ENCODE measurements at regions not wholly inside any gene's neighbourhood (a gene's known extent, or its start where the extent isn't known, plus 50 kb on each side); places are given as distances from the start of the nearest gene placed in this dataset.

- no peak overlapping the region for H3K4me2 ChIP-seq (ENCODE audit: low read depth, low read length)
- H3K36me3 ChIP-seq (replicated peaks in 1 of 2; ENCODE audit: control insufficient read depth in 1 of 2, insufficient read depth in 2 of 2, low read length in 2 of 2) = no peaks in the 10 kb centered on the region
- POLR2A ChIA-PET = no interaction called here
- no peaks in the 10 kb centered on the region for H4K20me1 ChIP-seq (ENCODE audit: insufficient read depth, low read length)
- FAIRE-seq (no peak), ATAC-seq (no peak), DNase-seq (ENCODE audit: low spot score) (no peak)
- intact Hi-C loops (cut with micrococcal nuclease; ENCODE audit: unreplicated experiment) = no loop called here
- CTCF ChIA-PET (ENCODE audit: low intra/inter-chr PET ratio, low total read pairs) = no interaction called here
- no peaks in the 10 kb centered on the region for H3K79me2 ChIP-seq (ENCODE audit: insufficient read depth, low read length)
- H3K4me1 ChIP-seq (ENCODE audit: insufficient read depth, low read length) = no peaks in the 10 kb centered on the region
- BruUV-seq (replicated peaks) = no TSS peak
- H3K27me3 ChIP-seq (ENCODE audit: control insufficient read depth in 1 of 2, insufficient read depth in 2 of 2, low read length in 2 of 2) = no peaks in the 10 kb centered on the region
- 15% methylated on average over 8 of the region's 8 CpGs for WGBS (ENCODE audit: low lambda C conversion rate)
- no peak overlapping the region for H3K4me3 ChIP-seq (replicated peaks in 1 of 3; ENCODE audit: insufficient read depth in 1 of 3, low read depth in 2 of 3, low read length in 3 of 3)
- no peak overlapping the region for H3K27ac ChIP-seq (ENCODE audit: extremely low read length, insufficient read depth, low read length)
- H3K9ac ChIP-seq (ENCODE audit: insufficient read depth, low read depth, low read length) = no peak overlapping the region
- no peak overlapping the region for H2AFZ ChIP-seq (ENCODE audit: low read length)
- in situ Hi-C loops (cut with HindIII; ENCODE audit: extremely low pct_ligation_motif_present, low pct_unique_long_range_greater_than_20kb) = no loop called here
- H3K9me3 ChIP-seq (ENCODE audit: low read length) = no peaks in the 10 kb centered on the region
- no peak for TF ChIP-seq ARID4A (CRISPR knock-in tag; IDR thresholded peaks at IDR 0.05; ENCODE audit: borderline replicate concordance)
- TF ChIP-seq REST (IDR thresholded peaks at IDR 0.05; ENCODE audit: borderline replicate concordance in 1 of 2, low read depth in 1 of 2, low read length in 2 of 2) = no peak
- TF ChIP-seq HIVEP1 (CRISPR knock-in tag; IDR thresholded peaks at IDR 0.05) = no peak
- no peak for TF ChIP-seq ATF4 (CRISPR knock-in tag; IDR thresholded peaks at IDR 0.05)
- TF ChIP-seq BRD4 (CRISPR knock-in tag; IDR thresholded peaks at IDR 0.05) = no peak
- TF ChIP-seq JUND (CRISPR knock-in tag; IDR thresholded peaks at IDR 0.05) = no peak
- TF ChIP-seq ZNF784 (CRISPR knock-in tag; IDR thresholded peaks at IDR 0.05; ENCODE audit: borderline replicate concordance) = no peak
- TF ChIP-seq ZNF780A (CRISPR knock-in tag; IDR thresholded peaks at IDR 0.05) = no peak
- no peak for TF ChIP-seq MBNL3 (CRISPR knock-in tag; conservative IDR thresholded peaks at IDR 0.05)
- no peak for TF ChIP-seq ZNF512 (CRISPR knock-in tag; IDR thresholded peaks at IDR 0.05)
- no peak for TF ChIP-seq ASH2L (IDR thresholded peaks at IDR 0.05; ENCODE audit: insufficient read length, low read depth, low read length)
Observed at GRCh38 chrY:8241144-8241543, 1096.1 kb upstream of the TSPY4 start.

Measured in HepG2 (cell line).